OCI-LY3 (cell line): ENCODE measurements at regions not wholly inside any gene's neighbourhood (a gene's known extent, or its start where the extent isn't known, plus 50 kb on each side); places are given as distances from the start of the nearest gene placed in this dataset.

Experiments
- CTCF ChIP-seq: fragments of 200-600, 300-600 bp; sonication (generic); IDR thresholded peaks from 2 replicates; pipeline ENCODE4 v1.5.1; 2014; ENCODE audit warnings: antibody characterized with exemption, low read length, low read depth
- EZH2phosphoT487 ChIP-seq: fragments of 200-600 bp; shearing (Covaris generic); IDR thresholded peaks from 2 replicates; pipeline ENCODE4 v1.6.1; 2018; ENCODE audit warnings: antibody characterized with exemption, mixed run types, low read depth

- no peak for TF ChIP-seq EZH2phosphoT487
- peak; percentile 29 for TF ChIP-seq CTCF
These were observed 665.6 kb downstream of the C12orf50 start for GRCh38 chr12:87363497-87364084.
